Stimulated activated naive B cell treated with anti-CD40 and anti-IgM and Interleukin-4, amounts not matched to agents 10 μg/mL and 1 μg/mL and 100 μg/mL, for 72 hours (primary cell): ENCODE measurements at regions not wholly inside any gene's neighbourhood (a gene's known extent, or its start where the extent isn't known, plus 50 kb on each side); places are given as distances from the start of the nearest gene placed in this dataset.
A peak's percentile ranks its signal among the peaks of the same experiment; 100 is the strongest.

ENCODE experiments used
- ATAC-seq, 2 donors: fragments of 150-1000 bp; cut with Tn5 transposase; replicated peaks; 2 replicates each; pipeline ENCODE4 v1.10.0; 2021; ENCODE audit warnings: moderate library complexity in 1 of 2
- DNase-seq: peaks from one replicate; pipeline ENCODE4 v3.0.0; 2021
- H3K27ac Mint-ChIP-seq: one replicate; pipeline ENCODE4 v1.8.0; 2022; ENCODE audit warnings: mild to moderate bottlenecking, mixed read lengths
- H3K27me3 Mint-ChIP-seq, 2 donors: one replicate each; pipeline ENCODE4 v1.8.0; 2022; ENCODE audit warnings: mixed read lengths in 2 of 2
- H3K36me3 Mint-ChIP-seq, 2 donors: one replicate each; pipeline ENCODE4 v1.8.0; 2022; ENCODE audit warnings: mixed read lengths in 2 of 2, mild to moderate bottlenecking in 1 of 2
- H3K4me1 Mint-ChIP-seq, 2 donors: one replicate each; pipeline ENCODE4 v1.8.0; 2022; ENCODE audit warnings: mixed read lengths in 2 of 2, mild to moderate bottlenecking in 1 of 2
- H3K4me3 Mint-ChIP-seq, 2 donors: one replicate each; pipeline ENCODE4 v1.8.0; 2022; ENCODE audit warnings: mild to moderate bottlenecking in 2 of 2, mixed read lengths in 2 of 2, moderate library complexity in 1 of 2
- H3K9me3 Mint-ChIP-seq, 2 donors: one replicate each; pipeline ENCODE4 v1.8.0; 2022; ENCODE audit warnings: mixed read lengths in 2 of 2, mild to moderate bottlenecking in 1 of 2

DNA sequence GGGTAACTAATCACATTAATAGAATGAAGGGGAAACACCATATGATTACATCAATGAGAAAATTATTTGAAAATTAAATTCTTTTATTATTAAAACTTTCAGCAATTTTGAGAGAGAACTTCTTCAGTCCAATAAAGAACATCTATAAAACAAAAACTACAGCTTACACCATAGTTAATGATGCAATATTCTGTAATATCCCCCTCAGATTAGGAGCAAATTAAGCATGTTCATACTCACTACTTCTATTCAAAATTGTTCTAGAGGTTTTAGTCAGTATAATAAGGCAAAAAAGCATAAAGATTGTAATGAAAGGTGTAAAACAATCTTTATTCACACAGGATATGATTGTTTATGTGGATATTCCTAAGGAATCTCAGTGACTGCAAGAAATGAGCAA lies 465.4 kb downstream of the CD109 start:
- DNase-seq (no peak), ATAC-seq (no peak)
- H3K4me3 Mint-ChIP-seq = no peak overlapping the region
- no peak overlapping the region for H3K27ac Mint-ChIP-seq
- no peaks in the 10 kb centered on the region for H3K27me3 Mint-ChIP-seq
- peaks cover 0 to 5% of the 10 kb centered on the region in 2 donors for H3K9me3 Mint-ChIP-seq
- H3K4me1 Mint-ChIP-seq = no peaks in the 10 kb centered on the region
- no peaks in the 10 kb centered on the region for H3K36me3 Mint-ChIP-seq

DNA sequence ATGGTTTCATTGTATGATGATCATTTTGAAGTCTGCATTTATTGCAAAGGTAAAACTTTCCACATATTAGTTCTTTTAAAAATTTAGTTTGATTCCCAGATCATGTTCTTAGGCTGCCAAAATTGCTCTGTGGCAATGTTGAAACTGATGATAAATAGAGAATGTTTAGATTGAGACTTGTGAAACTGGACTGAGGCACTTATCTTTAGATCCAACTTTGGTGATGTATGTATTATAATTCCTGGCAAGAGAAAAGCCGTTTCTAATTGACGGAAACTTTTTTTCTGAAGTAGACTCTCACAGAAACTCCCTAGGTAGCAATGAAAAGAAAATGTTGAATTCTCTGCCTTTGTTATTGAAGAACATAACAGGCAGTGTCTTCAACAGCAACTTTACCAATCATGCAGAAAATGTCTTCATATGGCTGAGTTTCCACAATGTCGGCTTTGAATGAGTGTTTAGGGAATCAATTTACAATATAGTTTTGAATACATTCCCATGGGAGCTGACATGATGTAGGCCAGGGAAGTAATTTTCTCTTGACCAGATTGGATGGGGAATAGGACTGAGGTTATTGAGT lies 456.2 kb downstream of the CD109 start:
- Mint-ChIP-seq H3K36me3 (no peaks in the 10 kb centered on the region), H3K4me1 (no peaks in the 10 kb centered on the region), H3K27ac (no peak overlapping the region), H3K4me3 (no peak overlapping the region), H3K9me3 (no peaks in the 10 kb centered on the region), H3K27me3 (no peaks in the 10 kb centered on the region)
- no peak for DNase-seq
- ATAC-seq = no peak

DNA sequence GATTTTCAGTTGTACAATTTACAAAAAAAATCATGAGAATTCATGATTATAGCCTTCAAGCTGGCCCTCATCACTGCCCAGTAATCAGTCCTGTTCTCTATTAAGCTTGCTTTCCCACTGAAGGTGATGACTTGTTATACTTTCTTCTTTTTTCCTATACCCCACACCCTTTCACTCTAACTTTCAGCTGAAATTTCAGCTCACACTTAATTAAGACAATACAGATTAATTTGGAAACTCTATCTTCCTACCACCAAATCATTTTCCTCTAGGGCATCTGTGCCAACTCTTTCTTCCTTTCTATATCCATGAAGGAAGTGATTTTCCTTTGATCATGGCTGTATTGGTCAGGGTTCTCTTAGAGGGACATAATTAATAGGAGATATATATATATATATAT lies 449.9 kb downstream of the CD109 start:
- no peak for DNase-seq
- H3K4me3 Mint-ChIP-seq = no peak overlapping the region
- peaks cover 4 to 5% of the 10 kb centered on the region in 2 donors for H3K9me3 Mint-ChIP-seq
- H3K4me1 Mint-ChIP-seq = no peaks in the 10 kb centered on the region
- ATAC-seq = no peak
- no peaks in the 10 kb centered on the region for H3K27me3 Mint-ChIP-seq
- no peak overlapping the region for H3K27ac Mint-ChIP-seq
- no peaks in the 10 kb centered on the region for H3K36me3 Mint-ChIP-seq

GRCh38 chr6:74137911-74138310 lies 441.9 kb downstream of the CD109 start:
- no peak for ATAC-seq
- H3K36me3 Mint-ChIP-seq = no peaks in the 10 kb centered on the region

DNA sequence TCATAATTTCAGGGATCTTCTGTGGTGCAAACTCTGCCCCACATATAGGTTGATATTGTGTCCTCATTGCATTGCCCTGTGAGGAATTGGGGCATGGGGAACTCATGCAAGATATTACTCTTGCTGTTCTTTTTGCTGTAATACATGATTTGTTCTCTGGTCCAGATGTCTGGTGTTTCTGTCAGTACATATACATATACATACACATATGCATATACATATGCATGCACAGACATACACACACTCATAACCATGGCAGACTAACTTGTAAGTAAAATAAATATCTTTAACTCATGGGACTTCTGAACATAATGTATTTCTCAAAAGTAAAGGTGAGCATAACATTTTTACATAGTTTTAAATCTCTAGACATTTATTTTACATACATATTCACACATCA lies 438.3 kb downstream of the CD109 start:
- H3K27ac Mint-ChIP-seq = no peak overlapping the region
- no peak overlapping the region for H3K4me3 Mint-ChIP-seq
- no peaks in the 10 kb centered on the region for H3K36me3 Mint-ChIP-seq
- DNase-seq (no peak), ATAC-seq (no peak)
- peaks cover 8% of the 10 kb centered on the region in 2 donors for H3K9me3 Mint-ChIP-seq
- no peaks in the 10 kb centered on the region for H3K27me3 Mint-ChIP-seq
- H3K4me1 Mint-ChIP-seq = no peaks in the 10 kb centered on the region

More at GRCh38 chr6:74137911-74138310, 441.9 kb downstream of the CD109 start:
- Mint-ChIP-seq H3K9me3 (peaks cover 11 to 12% of the 10 kb centered on the region in 2 donors), H3K27ac (no peak overlapping the region), H3K4me3 (no peak overlapping the region), H3K4me1 (no peaks in the 10 kb centered on the region), H3K27me3 (no peaks in the 10 kb centered on the region)
- no peak for DNase-seq

DNA sequence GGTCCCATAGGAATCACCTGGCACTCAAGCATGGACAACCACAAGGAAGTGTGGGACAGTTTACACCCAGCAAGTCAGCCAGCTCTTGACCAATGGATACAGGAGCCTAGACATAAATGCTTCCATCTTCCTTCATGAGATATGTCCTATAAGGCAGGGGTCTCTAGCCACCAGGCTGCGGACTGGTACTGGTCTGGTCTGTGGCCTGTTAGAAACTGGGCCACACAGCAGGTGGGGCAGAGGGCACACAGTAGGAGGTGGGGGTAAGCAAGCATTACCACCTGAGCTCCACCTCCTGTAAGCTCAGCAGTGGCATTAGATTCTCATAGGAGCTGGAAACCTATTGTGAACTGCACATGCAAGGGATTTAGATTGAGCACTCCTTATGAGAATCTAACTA lies 437.1 kb downstream of the CD109 start:
- no peaks in the 10 kb centered on the region for H3K4me1 Mint-ChIP-seq
- no peaks in the 10 kb centered on the region for H3K36me3 Mint-ChIP-seq
- peaks cover 8% of the 10 kb centered on the region in 2 donors for H3K9me3 Mint-ChIP-seq
- no peaks in the 10 kb centered on the region for H3K27me3 Mint-ChIP-seq
- no peak overlapping the region for H3K4me3 Mint-ChIP-seq
- ATAC-seq (no peak), DNase-seq (no peak)
- H3K27ac Mint-ChIP-seq = no peak overlapping the region

DNA sequence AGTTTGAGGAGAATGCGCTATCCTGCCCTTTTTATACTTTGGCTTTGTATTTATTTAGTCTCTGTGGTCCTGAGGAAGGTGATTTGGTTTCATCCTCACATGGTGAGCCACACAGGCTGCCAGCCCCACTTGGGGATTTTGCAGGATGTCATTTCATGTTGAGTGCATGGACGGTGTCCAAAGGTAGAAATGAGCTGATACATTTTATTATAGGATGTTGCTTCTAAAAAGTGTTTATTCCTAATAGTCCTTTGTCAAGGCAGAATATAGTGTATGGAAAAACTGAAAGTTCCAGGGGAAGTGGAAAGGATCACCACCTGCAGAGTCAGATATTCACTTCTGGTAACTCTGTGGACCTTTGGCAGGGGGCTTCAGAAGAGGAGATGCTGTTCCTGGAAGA lies 434.6 kb downstream of the CD109 start:
- Mint-ChIP-seq H3K9me3 (peaks cover 3 to 8% of the 10 kb centered on the region in 2 donors), H3K4me1 (no peaks in the 10 kb centered on the region), H3K36me3 (no peaks in the 10 kb centered on the region), H3K27ac (no peak overlapping the region), H3K27me3 (no peaks in the 10 kb centered on the region), H3K4me3 (no peak overlapping the region)
- DNase-seq (no peak), ATAC-seq (no peak)

- Mint-ChIP-seq H3K4me1 (no peaks in the 10 kb centered on the region), H3K9me3 (peaks cover 0 to 1% of the 10 kb centered on the region in 2 donors), H3K36me3 (no peaks in the 10 kb centered on the region), H3K27me3 (no peaks in the 10 kb centered on the region), H3K4me3 (no peak overlapping the region), H3K27ac (no peak overlapping the region)
- ATAC-seq = no peak
- DNase-seq = no peak
Measured at GRCh38 chr6:74128536-74128935, 432.5 kb downstream of the CD109 start.

DNA sequence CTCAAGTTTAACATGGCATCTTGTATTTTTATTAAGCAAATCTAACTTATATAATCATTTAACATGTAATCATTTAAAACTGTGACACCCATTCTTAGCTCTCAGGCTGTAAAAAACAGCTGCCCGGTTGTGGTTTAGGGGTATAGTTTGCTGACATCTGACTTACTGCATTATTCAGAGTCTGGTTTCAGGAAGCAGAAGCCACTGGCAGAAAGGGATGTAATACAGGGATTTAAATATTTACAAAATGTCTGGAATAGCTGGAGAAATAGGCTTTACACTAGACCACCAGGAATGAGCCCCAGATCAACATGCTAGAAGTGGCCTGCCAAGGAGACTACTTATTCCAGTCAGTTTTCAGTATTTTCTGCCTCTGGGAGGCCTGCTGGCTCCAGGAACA lies 421.1 kb downstream of the CD109 start:
- Mint-ChIP-seq H3K4me1 (peaks cover 6 to 10% of the 10 kb centered on the region in 2 donors), H3K9me3 (peaks cover 14 to 17% of the 10 kb centered on the region in 2 donors), H3K4me3 (no peak overlapping the region), H3K27ac (no peak overlapping the region), H3K27me3 (peaks cover 0 to 7% of the 10 kb centered on the region in 2 donors), H3K36me3 (no peaks in the 10 kb centered on the region)
- ATAC-seq (no peak), DNase-seq (no peak)

GRCh38 chr6:74115674-74116073 lies 419.7 kb downstream of the CD109 start:
- H3K27me3 Mint-ChIP-seq = peaks cover 0 to 10% of the 10 kb centered on the region in 2 donors
- no peak for DNase-seq
- peaks cover 6 to 10% of the 10 kb centered on the region in 2 donors for H3K4me1 Mint-ChIP-seq
- no peak for ATAC-seq
- peaks cover 14% of the 10 kb centered on the region in 2 donors for H3K9me3 Mint-ChIP-seq
- H3K27ac Mint-ChIP-seq = no peak overlapping the region
- no peaks in the 10 kb centered on the region for H3K36me3 Mint-ChIP-seq
- H3K4me3 Mint-ChIP-seq = no peak overlapping the region

DNA sequence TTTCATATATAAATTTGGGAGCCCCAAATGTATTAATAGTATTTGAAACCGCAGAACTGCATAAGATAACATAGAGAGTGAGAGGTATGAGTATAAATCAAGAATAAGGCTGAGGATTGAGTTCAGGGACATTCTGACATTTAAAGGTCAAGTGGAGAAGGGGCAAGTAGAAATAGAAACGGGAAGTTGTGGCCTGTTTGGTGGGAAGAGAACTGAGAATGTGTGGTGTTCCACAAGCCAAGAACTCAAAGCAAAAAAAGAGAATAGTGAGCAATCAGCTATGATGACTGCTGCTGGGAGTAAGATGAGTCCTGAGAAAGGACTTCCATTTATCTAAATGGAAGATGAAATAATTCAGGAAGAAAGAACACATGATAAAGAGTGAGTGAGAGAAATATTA lies 418.4 kb downstream of the CD109 start:
- DNase-seq = peak; percentile 12
- H3K27ac Mint-ChIP-seq = no peak overlapping the region
- H3K36me3 Mint-ChIP-seq = no peaks in the 10 kb centered on the region
- peak; percentile 85 to 89 for ATAC-seq
- peaks cover 6 to 10% of the 10 kb centered on the region in 2 donors for H3K4me1 Mint-ChIP-seq
- H3K9me3 Mint-ChIP-seq = peaks cover 12 to 14% of the 10 kb centered on the region in 2 donors
- H3K4me3 Mint-ChIP-seq = no peak overlapping the region
- H3K27me3 Mint-ChIP-seq = peaks cover 0 to 10% of the 10 kb centered on the region in 2 donors

GRCh38 chr6:74113901-74114300 lies 417.9 kb downstream of the CD109 start:
- peaks cover 12 to 14% of the 10 kb centered on the region in 2 donors for H3K9me3 Mint-ChIP-seq
- no peaks in the 10 kb centered on the region for H3K36me3 Mint-ChIP-seq
- no peak overlapping the region for H3K27ac Mint-ChIP-seq
- no peak overlapping the region for H3K4me3 Mint-ChIP-seq
- H3K4me1 Mint-ChIP-seq = peaks cover 6 to 10% of the 10 kb centered on the region in 2 donors
- H3K27me3 Mint-ChIP-seq = peaks cover 0 to 10% of the 10 kb centered on the region in 2 donors
- ATAC-seq = no peak
- DNase-seq = no peak

DNA sequence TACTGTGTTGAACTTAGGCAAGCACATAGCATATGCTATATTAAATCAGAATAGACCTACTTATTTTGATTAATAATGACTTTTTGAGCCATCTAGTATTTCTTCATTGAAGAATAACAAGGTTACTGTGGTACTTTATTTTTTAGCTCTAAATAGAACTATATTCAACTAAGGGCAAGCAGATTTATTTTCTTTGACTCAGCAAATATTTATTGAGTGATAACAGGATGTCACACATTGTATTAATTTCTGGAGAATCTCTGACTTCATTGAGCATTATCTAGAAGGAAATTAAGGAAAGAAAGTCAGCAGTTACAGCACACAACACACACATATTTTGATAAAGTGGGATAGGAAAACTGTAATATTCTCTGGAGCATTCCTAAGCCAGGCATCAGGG lies 407.4 kb downstream of the CD109 start:
- H3K27ac Mint-ChIP-seq = no peak overlapping the region
- DNase-seq (no peak), ATAC-seq (no peak)
- H3K4me3 Mint-ChIP-seq = no peak overlapping the region
- H3K27me3 Mint-ChIP-seq = no peaks in the 10 kb centered on the region
- peaks cover 0 to 2% of the 10 kb centered on the region in 2 donors for H3K9me3 Mint-ChIP-seq
- H3K4me1 Mint-ChIP-seq = no peaks in the 10 kb centered on the region
- H3K36me3 Mint-ChIP-seq = no peaks in the 10 kb centered on the region

- ATAC-seq = no peak
- Mint-ChIP-seq H3K27me3 (no peaks in the 10 kb centered on the region), H3K4me3 (no peak overlapping the region), H3K4me1 (no peaks in the 10 kb centered on the region), H3K9me3 (peaks cover 0 to 2% of the 10 kb centered on the region in 2 donors), H3K36me3 (no peaks in the 10 kb centered on the region), H3K27ac (no peak overlapping the region)
- no peak for DNase-seq
Measured at GRCh38 chr6:74100719-74101287, 404.8 kb downstream of the CD109 start.

GRCh38 chr6:74096329-74096728 lies 400.3 kb downstream of the CD109 start:
- H3K4me3 Mint-ChIP-seq = no peak overlapping the region
- ATAC-seq = no peak
- H3K27me3 Mint-ChIP-seq = no peaks in the 10 kb centered on the region
- H3K36me3 Mint-ChIP-seq = no peaks in the 10 kb centered on the region
- no peak for DNase-seq
- no peaks in the 10 kb centered on the region for H3K4me1 Mint-ChIP-seq
- H3K27ac Mint-ChIP-seq = no peak overlapping the region
- H3K9me3 Mint-ChIP-seq = no peaks in the 10 kb centered on the region
